ENCODE measurements at regions not wholly inside any gene's neighbourhood (a gene's known extent, or its start where the extent isn't known, plus 50 kb on each side); places are given as distances from the start of the nearest gene placed in this dataset.
"Not testable (repeated sequence)": the region's sequence is repeated elsewhere in the genome, so short reads cannot be mapped to it uniquely, and the experiment has no call there.

- no peak for DNase-seq (ENCODE audit: low read depth in 2 of 2)
Measured at GRCh38 chr7:131681961-131682360, 125.5 kb upstream of the PODXL start.

- not testable (repeated sequence) for DNase-seq (ENCODE audit: low read depth in 2 of 2)
Measured at GRCh38 chr7:131679071-131679470, 122.6 kb upstream of the PODXL start.

- not testable (repeated sequence) for DNase-seq (ENCODE audit: low read depth in 2 of 2)
Measured at GRCh38 chr7:131676850-131677249, 120.4 kb upstream of the PODXL start.

GRCh38 chr7:131674131-131674530 lies 117.7 kb upstream of the PODXL start:
- no peak for DNase-seq (ENCODE audit: low read depth in 2 of 2)

DNA sequence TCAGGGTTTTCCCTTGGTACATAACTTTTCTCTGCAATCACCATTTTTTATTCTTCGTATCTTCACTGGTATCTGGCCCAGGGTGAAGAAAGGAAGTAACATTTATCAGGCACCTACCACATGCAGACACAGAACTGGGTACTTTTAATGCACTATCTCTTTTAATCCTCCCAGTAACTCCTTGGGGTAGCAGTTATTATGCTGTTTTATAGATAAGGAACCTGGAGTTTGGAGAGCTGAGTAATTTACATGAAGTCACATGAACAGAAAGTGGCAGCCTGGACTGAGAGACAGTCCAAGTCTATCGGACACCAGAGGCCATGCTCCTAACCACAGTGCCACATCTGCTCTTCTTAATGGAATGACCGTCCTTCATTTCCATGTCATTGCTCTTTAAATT lies 117.1 kb upstream of the PODXL start:
- no peak for DNase-seq (ENCODE audit: low read depth in 2 of 2)

- DNase-seq (ENCODE audit: low read depth in 2 of 2): no peak
Measured at GRCh38 chr7:131670406-131670805, 114.0 kb upstream of the PODXL start.

- no peak for DNase-seq (ENCODE audit: low read depth in 2 of 2)
Measured at GRCh38 chr7:131667699-131668098, 111.3 kb upstream of the PODXL start.

DNA sequence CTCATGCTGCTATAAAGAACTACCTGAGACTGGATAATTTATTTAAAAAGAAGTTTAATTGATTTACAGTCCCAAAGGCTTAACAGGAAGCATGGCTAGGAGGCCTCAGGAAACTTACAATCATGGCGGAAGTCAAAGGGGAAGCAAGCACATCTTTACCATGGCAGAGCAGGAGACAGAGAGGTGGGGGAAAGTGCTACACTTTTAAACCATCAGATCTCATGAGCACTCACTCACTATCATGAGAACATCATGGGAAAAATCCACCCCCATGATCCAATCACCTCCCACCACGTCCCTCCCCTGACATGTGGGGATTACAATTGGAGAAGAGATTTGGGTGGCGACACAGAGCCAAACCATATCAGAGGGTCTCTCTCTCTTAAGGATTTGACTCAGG lies 108.6 kb upstream of the PODXL start:
- no peak for DNase-seq (ENCODE audit: low read depth in 2 of 2)

DNA sequence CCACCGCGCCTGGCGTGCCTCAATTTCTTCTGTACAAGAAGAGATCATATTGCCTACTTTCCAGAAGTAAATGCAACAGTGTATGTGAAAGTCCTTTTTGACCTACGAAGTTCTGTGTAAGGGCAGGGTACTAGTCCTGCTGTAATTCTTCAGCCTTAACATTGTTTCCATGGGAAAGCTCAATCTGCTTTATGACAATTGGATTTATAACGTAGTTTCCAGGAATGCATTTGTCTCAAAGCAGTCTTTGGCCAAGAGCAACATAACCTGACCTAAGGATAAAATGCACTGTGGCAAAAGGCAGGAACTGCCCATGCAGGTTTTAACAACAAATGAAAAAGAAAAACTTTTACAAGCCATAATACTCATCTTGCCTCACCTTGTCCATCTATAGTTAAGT lies 108.1 kb upstream of the PODXL start:
- DNase-seq (ENCODE audit: low read depth in 2 of 2): no peak

- DNase-seq (ENCODE audit: low read depth in 2 of 2): not testable (repeated sequence)
Measured at GRCh38 chr7:131662301-131662873, 106.0 kb upstream of the PODXL start.

DNA sequence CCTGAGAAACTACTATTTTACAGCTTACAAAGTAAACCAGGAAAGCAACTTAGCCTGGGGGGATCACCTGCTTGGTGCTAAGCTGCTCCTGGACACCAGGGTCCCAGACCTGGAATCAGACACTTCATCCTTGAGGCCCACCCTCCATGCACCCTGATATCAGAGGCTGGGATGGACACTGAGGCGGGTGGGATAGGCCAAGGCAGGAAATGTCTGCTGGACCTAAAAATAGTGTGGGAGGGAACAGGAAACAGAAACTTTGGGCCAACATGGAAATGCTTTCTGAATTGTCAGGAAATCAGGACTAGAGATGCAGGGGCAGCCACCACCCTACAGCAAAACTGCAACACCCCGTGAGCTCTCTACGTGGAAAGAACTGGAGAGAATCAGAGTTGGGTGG lies 101.5 kb upstream of the PODXL start:
- no peak for DNase-seq (ENCODE audit: low read depth in 2 of 2)

- no peak for DNase-seq (ENCODE audit: low read depth in 2 of 2)
Measured at GRCh38 chr7:131656980-131657723, 100.7 kb upstream of the PODXL start.

GRCh38 chr7:131655866-131656265 lies 99.4 kb upstream of the PODXL start:
- DNase-seq (ENCODE audit: low read depth in 2 of 2): no peak

DNA sequence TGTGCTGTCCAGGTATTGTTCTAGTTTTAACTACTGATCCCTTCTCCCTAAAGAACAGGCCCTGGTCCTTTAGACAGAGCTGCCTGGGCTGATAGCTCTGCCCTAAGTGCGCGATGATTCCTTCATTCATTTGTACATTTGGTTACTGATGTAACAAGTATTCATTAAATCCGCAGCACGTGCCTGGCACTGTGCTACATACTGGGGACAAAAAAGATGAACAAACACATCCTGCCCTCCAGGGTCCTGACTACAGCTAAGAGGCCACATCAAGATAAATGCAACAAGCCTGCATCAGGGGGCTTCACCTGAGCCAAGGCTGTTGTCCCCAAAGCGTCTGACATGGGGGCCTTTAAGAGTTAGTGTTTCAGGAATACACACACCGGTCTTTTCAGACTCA lies 99.0 kb upstream of the PODXL start:
- DNase-seq (ENCODE audit: low read depth in 2 of 2): no peak

- peak; percentile 62 to 73 for DNase-seq (ENCODE audit: low read depth in 2 of 2)
Measured at GRCh38 chr7:131654668-131655326, 98.4 kb upstream of the PODXL start.

- DNase-seq (ENCODE audit: low read depth in 2 of 2): no peak
Measured at GRCh38 chr7:131654249-131654558, 97.8 kb upstream of the PODXL start.

DNA sequence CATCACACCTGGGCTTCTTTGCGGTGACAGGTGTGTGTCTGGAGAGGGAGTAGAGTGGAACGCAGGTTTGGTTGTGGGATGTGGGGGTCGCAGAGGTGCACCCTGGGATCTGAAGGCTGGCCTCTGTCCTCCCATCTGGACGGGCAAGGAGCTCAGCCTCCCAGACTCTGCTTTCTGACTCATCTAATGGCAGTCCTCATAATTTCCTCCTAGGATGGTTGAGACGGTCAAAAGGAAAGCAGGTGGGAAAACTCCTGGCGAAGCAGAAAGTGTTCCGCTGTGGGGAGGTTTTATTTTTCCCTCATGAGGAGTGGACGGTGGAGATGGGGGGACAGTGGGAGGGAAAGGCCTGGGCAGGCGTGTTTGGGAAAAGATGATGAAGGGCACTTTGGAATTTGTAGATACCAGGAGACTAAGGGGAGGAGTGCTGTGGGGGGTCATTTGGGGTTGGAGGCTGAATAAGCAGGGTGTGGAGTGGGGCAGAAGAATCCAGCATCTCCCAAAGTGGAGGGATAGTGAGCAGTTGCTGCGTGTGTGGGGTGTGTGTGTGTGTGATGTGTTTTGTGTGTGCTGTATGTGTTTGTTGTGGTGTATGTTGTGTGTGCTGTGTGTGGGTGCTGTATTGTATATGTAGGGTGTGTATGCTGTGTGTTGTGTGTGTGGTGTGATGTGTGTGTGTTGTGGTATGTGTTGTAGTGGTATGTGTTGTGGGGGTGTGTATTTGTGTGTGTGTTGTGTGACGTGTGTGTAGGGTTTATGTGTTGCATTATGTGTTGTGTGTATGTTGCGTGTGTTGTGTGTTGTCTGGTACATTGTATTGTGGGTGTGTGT lies 97.2 kb upstream of the PODXL start:
- DNase-seq (ENCODE audit: low read depth in 2 of 2): no peak

- DNase-seq (ENCODE audit: low read depth in 2 of 2): no peak
Measured at GRCh38 chr7:131652934-131653333, 96.5 kb upstream of the PODXL start.

DNA sequence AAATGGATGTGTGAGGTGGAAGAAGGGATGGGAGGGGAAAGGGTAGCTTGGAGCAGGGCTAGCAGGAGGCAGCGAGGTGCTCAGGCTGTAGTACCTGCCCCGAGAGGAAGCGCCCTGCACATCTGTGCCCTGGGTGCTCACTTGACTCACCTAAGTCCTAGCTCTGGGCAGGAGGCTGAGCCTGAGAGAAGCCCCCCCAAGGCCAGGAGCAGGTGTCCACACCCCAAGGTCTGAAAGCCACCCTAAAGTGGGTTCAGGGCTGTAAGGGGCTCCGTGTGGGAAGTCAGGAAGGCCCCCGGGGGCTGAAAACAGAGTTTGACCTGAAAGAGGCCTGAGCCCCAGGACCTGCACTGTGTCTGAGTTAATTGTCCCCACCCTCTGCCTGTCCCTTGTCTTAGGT lies 95.8 kb upstream of the PODXL start:
- no peak for DNase-seq (ENCODE audit: low read depth in 2 of 2)

DNA sequence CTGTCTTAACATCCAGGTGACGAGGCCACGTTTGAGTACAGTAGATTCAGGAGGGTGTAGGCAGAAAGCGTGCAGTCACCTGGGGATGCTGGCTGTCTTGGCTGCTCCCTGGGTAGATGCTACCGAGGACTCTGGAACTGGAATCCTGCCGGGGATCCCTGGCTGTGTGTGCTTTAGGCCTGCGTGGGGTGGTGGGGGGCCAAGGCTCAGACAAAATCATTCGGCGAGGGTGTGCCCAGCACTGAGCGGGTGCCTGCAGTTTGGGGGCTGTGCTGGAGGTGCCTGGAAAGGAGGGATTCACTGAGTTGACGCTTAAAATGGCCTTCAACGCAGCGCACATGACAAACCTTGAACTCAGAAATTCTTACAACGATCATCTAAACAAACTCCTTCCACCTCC lies 93.5 kb upstream of the PODXL start:
- DNase-seq (ENCODE audit: low read depth in 2 of 2): no peak

GRCh38 chr7:131649003-131649541 lies 92.6 kb upstream of the PODXL start:
- DNase-seq (ENCODE audit: low read depth in 2 of 2): no peak

GRCh38 chr7:131648491-131648890 lies 92.1 kb upstream of the PODXL start:
- no peak for DNase-seq (ENCODE audit: low read depth in 2 of 2)

All from stimulated activated CD8-positive, alpha-beta memory T cell treated with anti-CD3 and anti-CD28 coated beads, Interleukin-15, amount 100 ng/mL, for 48 hours (primary cell).